ENCODE measurements at regions not wholly inside any gene's neighbourhood (a gene's known extent, or its start where the extent isn't known, plus 50 kb on each side); places are given as distances from the start of the nearest gene placed in this dataset.

GRCh38 chr12:111123390-111123789 lies 203.0 kb upstream of the MYL2 start:
- no peak for TF ChIP-seq EZH2phosphoT487 (IDR thresholded peaks at IDR 0.05; ENCODE audit: low read depth)
- no peak for TF ChIP-seq CTCF (IDR thresholded peaks at IDR 0.05; ENCODE audit: low read depth, low read length)

Data from OCI-LY3 (cell line).